Stimulated activated CD4-positive, alpha-beta T cell treated with anti-CD3 and anti-CD28 coated beads, TNF-alpha, amount 100 ng/mL, for 48 hours (primary cell): ENCODE measurements at regions not wholly inside any gene's neighbourhood (a gene's known extent, or its start where the extent isn't known, plus 50 kb on each side); places are given as distances from the start of the nearest gene placed in this dataset.
"Not testable (repeated sequence)": the region's sequence is repeated elsewhere in the genome, so short reads cannot be mapped to it uniquely, and the experiment has no call there.

Experiments
- DNase-seq, 3 donors: peaks; one replicate each; pipeline ENCODE4 v3.0.0-alpha.2; 2020; ENCODE audit warnings: low read depth in 3 of 3

DNA sequence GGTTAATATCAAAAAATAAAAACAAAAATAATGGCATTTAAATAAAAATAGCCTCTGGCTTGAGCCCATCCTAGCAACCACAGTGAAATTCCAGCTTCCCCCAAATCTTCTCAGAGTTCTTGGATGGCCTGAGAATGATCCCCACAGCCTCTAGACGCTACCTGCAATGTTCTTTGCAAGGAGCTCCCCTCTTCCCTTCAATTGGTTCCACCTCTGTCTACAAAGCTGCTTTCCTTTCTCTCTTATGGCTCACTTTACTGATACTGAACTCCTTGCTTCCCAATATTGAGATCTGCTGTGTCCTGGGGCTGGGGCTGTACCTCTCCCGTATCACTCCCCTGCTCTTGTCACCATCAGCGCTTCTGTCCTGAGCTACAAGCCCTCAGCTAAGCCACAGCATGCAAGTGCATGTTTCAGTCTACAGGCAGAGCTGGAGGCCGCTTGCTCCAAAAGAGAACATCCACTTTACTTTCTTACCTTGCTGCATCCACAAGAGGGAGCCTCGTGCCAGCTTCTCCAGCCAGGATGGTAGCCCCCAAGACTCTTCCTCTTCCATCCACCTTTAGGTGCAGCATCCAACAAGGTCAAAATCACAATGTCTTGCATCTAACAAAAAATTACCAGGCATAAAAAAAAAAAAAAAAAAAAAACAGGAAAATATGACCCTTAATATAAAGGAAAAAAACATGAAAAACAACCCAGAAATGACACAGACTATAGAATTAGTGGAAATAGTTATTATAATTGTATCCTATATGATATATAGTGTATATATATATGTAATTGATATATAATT lies 57.4 kb upstream of the PRSS3 start:
- DNase-seq = no peak

DNA sequence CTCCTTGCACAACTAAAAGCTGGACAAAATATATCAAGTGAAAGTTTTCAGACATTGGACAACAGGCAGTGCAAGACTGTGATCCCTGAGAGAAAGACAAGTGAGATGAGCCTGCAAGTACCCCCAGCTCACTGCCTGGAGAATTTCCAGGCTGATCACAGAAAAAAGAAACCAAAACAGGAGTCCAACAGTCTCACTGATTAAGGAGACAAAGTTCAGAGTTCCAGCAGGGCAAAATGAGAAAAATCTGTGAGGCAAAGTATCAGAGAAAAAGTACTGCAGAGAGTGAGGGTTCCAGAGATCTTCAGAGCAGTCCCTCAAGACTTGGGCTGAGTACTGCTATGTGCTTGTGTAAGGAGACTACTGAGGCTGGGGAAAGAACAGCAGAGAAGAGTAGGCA lies 56.0 kb upstream of the PRSS3 start:
- no peak for DNase-seq

DNA sequence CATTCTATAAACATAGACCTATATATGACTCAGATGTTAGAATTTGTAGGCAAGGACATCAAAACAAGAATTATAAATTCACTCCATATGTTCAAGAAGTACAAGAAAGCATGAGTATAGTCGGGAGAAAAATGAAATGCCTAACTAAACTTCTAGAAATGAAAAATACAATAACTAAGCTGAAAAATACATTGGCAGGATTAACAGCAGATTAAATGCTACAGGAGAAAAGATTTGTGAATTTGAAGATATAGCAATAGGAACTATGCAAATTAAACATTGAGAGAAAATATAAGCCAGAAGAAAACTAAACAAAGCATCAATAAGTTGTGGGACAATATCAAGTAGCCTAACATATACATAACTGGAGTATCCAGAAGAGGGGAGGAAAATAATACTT lies 55.3 kb upstream of the PRSS3 start:
- no peak for DNase-seq

DNA sequence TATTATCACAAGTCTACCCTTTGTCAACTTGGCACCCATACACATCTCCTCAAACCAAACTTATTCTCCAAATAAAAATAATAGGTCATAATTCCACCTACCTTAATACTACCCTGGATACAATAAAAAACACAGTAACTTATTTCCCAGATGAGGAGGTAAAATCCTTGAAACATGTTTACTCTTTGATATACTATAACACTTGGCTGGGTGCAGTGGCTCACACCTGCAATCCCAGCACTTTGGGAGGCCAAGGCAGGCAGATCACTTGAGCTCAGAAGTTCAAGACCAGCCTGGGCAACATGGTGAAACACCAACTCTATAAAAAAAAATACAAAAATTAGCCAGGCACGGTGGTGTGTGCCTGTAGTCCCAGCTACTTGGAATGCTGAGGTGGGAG lies 54.4 kb upstream of the PRSS3 start:
- DNase-seq = not testable (repeated sequence)

DNA sequence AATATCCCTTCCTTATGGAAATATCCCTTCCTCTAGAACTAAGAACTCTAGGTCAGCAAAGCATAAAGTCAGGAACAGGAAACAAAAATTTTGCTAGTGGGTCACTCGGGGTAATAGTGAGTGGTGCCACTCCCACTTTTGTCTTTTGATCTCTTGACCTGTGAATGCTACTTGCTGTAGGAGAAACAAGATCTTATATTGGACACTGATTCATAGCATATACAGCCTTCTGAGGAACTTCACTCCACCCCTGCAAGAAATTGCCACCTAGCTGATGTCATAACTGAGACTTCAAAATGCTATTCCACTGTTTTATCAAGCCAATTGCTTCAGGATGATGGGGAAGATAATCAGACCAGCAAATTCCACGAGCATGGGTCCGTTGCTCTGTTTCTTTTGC lies 53.3 kb upstream of the PRSS3 start:
- DNase-seq = no peak

DNA sequence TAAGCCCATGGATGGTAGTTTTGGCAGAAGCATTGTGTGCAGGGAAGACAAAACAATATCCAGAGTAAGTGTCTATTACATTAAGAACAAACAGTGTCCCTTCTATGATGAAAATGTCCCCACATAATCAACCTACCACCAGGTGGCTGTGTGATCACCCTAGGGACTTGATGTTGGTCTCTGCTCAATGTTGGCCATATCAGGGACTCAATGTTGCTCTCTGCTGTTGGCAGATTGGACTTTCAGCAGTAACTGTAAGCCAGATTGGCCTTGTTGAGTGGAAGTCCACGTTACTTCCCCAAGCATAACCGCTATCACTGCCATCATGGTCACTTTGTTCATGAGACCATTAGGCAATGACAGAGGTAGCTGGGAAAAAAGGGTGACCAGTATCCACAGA lies 52.8 kb upstream of the PRSS3 start:
- no peak for DNase-seq
